Liver (tissue), 8 donors: ENCODE measurements at regions not wholly inside any gene's neighbourhood (a gene's known extent, or its start where the extent isn't known, plus 50 kb on each side); places are given as distances from the start of the nearest gene placed in this dataset.

Experiments
- DNase-seq: peaks from one replicate; pipeline ENCODE4 v3.0.0-alpha.2; 2017; ENCODE audit warnings: low spot score
- H3K27ac ChIP-seq, 2 donors: one replicate each; pipeline ENCODE4 v1.7.0; 2013; ENCODE audit warnings: inconsistent platforms in 2 of 2, low read length in 2 of 2, control low read depth in 1 of 2, low read depth in 1 of 2, mild to moderate bottlenecking in 1 of 2
- H3K27me3 ChIP-seq, 4 donors: one replicate each; pipeline versions ENCODE4 v1.6.1 to v1.7.0; 2013; ENCODE audit warnings: low read length in 3 of 4, inconsistent platforms in 1 of 4, mild to moderate bottlenecking in 1 of 4, moderate library complexity in 1 of 4; ENCODE audit not compliant: control insufficient read depth in 4 of 4, insufficient read depth in 4 of 4
- H3K36me3 ChIP-seq, 4 donors: one replicate each; pipeline versions ENCODE4 v1.6.1 to v1.7.0; 2013; ENCODE audit warnings: low read length in 3 of 4, mild to moderate bottlenecking in 3 of 4, low read depth in 1 of 4, moderate library complexity in 1 of 4; ENCODE audit not compliant: control insufficient read depth in 4 of 4, insufficient read depth in 3 of 4
- H3K4me1 ChIP-seq, 4 donors: one replicate each; pipeline versions ENCODE4 v1.6.1 to v1.7.0; 2013; ENCODE audit warnings: low read length in 3 of 4, mild to moderate bottlenecking in 3 of 4, moderate library complexity in 1 of 4; ENCODE audit not compliant: control insufficient read depth in 4 of 4, insufficient read depth in 4 of 4
- H3K4me3 ChIP-seq, 3 donors: one replicate each; pipeline versions ENCODE4 v1.6.1 to v1.7.0; 2013; ENCODE audit warnings: low read length in 3 of 3, control low read depth in 1 of 3, low read depth in 1 of 3, mild to moderate bottlenecking in 1 of 3
- H3K9ac ChIP-seq, 2 donors: one replicate each; pipeline ENCODE4 v1.7.0; 2013; ENCODE audit warnings: low read length in 2 of 2, mild to moderate bottlenecking in 2 of 2, moderate library complexity in 2 of 2, control low read depth in 1 of 2, low read depth in 1 of 2
- H3K9me3 ChIP-seq, 4 donors: one replicate each; pipeline versions ENCODE4 v1.6.1 to v1.7.0; 2013; ENCODE audit warnings: low read length in 3 of 4; ENCODE audit not compliant: control insufficient read depth in 4 of 4
- ATF3 ChIP-seq: IDR thresholded peaks from 2 replicates; pipeline ENCODE4 v1.6.1; 2016; ENCODE audit warnings: antibody characterized with exemption
- CTCF ChIP-seq: fragments of 150-350 bp; IDR thresholded peaks from 2 replicates; pipeline ENCODE4 v1.5.1; 2017; ENCODE audit warnings: improper control_type of control experiment, low read depth, low read length; ENCODE audit not compliant: missing input control
- EGR1 ChIP-seq, 2 donors: IDR thresholded peaks; 2 replicates each; pipeline ENCODE4 v1.6.1; 2016 to 2018; ENCODE audit warnings: antibody characterized with exemption in 2 of 2, low read depth in 2 of 2
- FOXA1 ChIP-seq: IDR thresholded peaks from 2 replicates; pipeline ENCODE4 v1.6.1; 2016; ENCODE audit warnings: antibody characterized with exemption
- FOXA2 ChIP-seq: IDR thresholded peaks from 2 replicates; pipeline ENCODE4 v1.6.1; 2016; ENCODE audit warnings: antibody characterized with exemption
- GABPA ChIP-seq, 2 donors: IDR thresholded peaks in 1 of 2; conservative IDR thresholded peaks in 1 of 2; 2 replicates each; pipeline ENCODE4 v1.6.1; 2016; ENCODE audit warnings: antibody characterized with exemption in 2 of 2, mild to moderate bottlenecking in 1 of 2, moderate library complexity in 1 of 2
- HNF4A ChIP-seq, 2 donors: conservative IDR thresholded peaks; 2 replicates each; pipeline ENCODE4 v1.6.1; 2016; ENCODE audit warnings: antibody characterized with exemption in 2 of 2, mild to moderate bottlenecking in 2 of 2
- HNF4G ChIP-seq: IDR thresholded peaks from 2 replicates; pipeline ENCODE4 v1.6.1; 2016; ENCODE audit warnings: antibody characterized with exemption
- MAX ChIP-seq: IDR thresholded peaks from 2 replicates; pipeline ENCODE4 v1.6.1; 2016; ENCODE audit warnings: antibody characterized with exemption
- NR2F2 ChIP-seq: IDR thresholded peaks from 2 replicates; pipeline ENCODE4 v1.6.1; 2016; ENCODE audit warnings: antibody characterized with exemption
- RXRA ChIP-seq, 2 donors: IDR thresholded peaks; 2 replicates each; pipeline ENCODE4 v1.6.1; 2017 to 2018; ENCODE audit warnings: antibody characterized with exemption in 2 of 2, mild to moderate bottlenecking in 1 of 2
- SP1 ChIP-seq: IDR thresholded peaks from 2 replicates; pipeline ENCODE4 v1.6.1; 2018; ENCODE audit warnings: antibody characterized with exemption, mild to moderate bottlenecking
- TAF1 ChIP-seq: conservative IDR thresholded peaks from 2 replicates; pipeline ENCODE4 v1.6.1; 2016; ENCODE audit warnings: antibody characterized with exemption, mild to moderate bottlenecking
- YY1 ChIP-seq: IDR thresholded peaks from 2 replicates; pipeline ENCODE4 v1.6.1; 2016; ENCODE audit warnings: antibody characterized with exemption, mild to moderate bottlenecking
- ZBTB33 ChIP-seq: IDR thresholded peaks from 2 replicates; pipeline ENCODE4 v1.6.1; 2016; ENCODE audit warnings: antibody characterized with exemption
- WGBS: extraction: QIAGEN DNeasy Blood & Tissue Kit; methylation state at CpG from one replicate; pipeline ENCODE4 v1.1.7; 2013; 5-methylcytosine and 5-hydroxymethylcytosine counted together
- donor health status: healthy.
- donor health status: healthy.
- donor health status: healthy.
- donor health status: healthy.
- donor health status: healthy.

GRCh38 chr2:173521450-173522192 is 166.9 kb downstream of the CDCA7 start:
- H3K27ac ChIP-seq: no peak overlapping the region
- H3K4me1 ChIP-seq: no peaks in the 10 kb centered on the region
- no peak for DNase-seq
- WGBS: 83% methylated on average over 4 of the region's 4 CpGs
- no peak overlapping the region for H3K4me3 ChIP-seq
- TF ChIP-seq FOXA2 (no peak), ATF3 (no peak), YY1 (no peak), HNF4A (conservative IDR thresholded peaks at IDR 0.05) (no peak), TAF1 (no peak), MAX (no peak)
- H3K9ac ChIP-seq: no peak overlapping the region
- H3K27me3 ChIP-seq: peaks cover 0 to 2% (median 0%) of the 10 kb centered on the region in 4 donors
- no peaks in the 10 kb centered on the region for H3K36me3 ChIP-seq
- peaks cover 0 to 17% (median 0%) of the 10 kb centered on the region in 4 donors for H3K9me3 ChIP-seq

GRCh38 chr2:173523497-173523896 is 168.8 kb downstream of the CDCA7 start:
- Histone ChIP-seq H3K27ac (no peak overlapping the region), H3K9me3 (peaks cover 0 to 5% (median 0%) of the 10 kb centered on the region in 4 donors), H3K4me1 (no peaks in the 10 kb centered on the region), H3K9ac (no peak overlapping the region), H3K36me3 (no peaks in the 10 kb centered on the region), H3K4me3 (no peak overlapping the region), H3K27me3 (peaks cover 0 to 2% (median 0%) of the 10 kb centered on the region in 4 donors)
- 23% methylated on average over 4 of the region's 4 CpGs for WGBS
- DNase-seq: no peak
- TF ChIP-seq RXRA (IDR thresholded peaks at IDR 0.05): no peak
- no peak for TF ChIP-seq ZBTB33

- Histone ChIP-seq H3K4me3 (no peak overlapping the region), H3K9me3 (peaks cover 0 to 2% (median 0%) of the 10 kb centered on the region in 4 donors), H3K9ac (no peak overlapping the region), H3K27me3 (peaks cover 0 to 2% (median 0%) of the 10 kb centered on the region in 4 donors), H3K4me1 (no peaks in the 10 kb centered on the region), H3K36me3 (no peaks in the 10 kb centered on the region), H3K27ac (no peak overlapping the region)
- 84% methylated on average over 7 of the region's 7 CpGs for WGBS
- no peak for DNase-seq
- TF ChIP-seq NR2F2: no peak
- TF ChIP-seq SP1: no peak
- no peak for TF ChIP-seq YY1
- TF ChIP-seq MAX: no peak
- no peak for TF ChIP-seq EGR1 (IDR thresholded peaks at IDR 0.05; ENCODE audit: low read depth in 2 of 2)
- no peak for TF ChIP-seq FOXA1
- TF ChIP-seq CTCF: no peak
- no peak for TF ChIP-seq FOXA2
- TF ChIP-seq ZBTB33: no peak
- no peak for TF ChIP-seq RXRA (IDR thresholded peaks at IDR 0.05)
- TF ChIP-seq GABPA (IDR thresholded peaks at IDR 0.05 in 1 of 2, conservative IDR thresholded peaks at IDR 0.05 in 1 of 2): no peak
- no peak for TF ChIP-seq ATF3
- TF ChIP-seq HNF4G: no peak
- no peak for TF ChIP-seq TAF1
These were observed 169.7 kb downstream of the CDCA7 start for GRCh38 chr2:173524256-173524955.
